Neutrophil (primary cell): ENCODE measurements at regions not wholly inside any gene's neighbourhood (a gene's known extent, or its start where the extent isn't known, plus 50 kb on each side); places are given as distances from the start of the nearest gene placed in this dataset.

Experiments
- H3K27ac ChIP-seq: fragments of 200-600 bp; sonication (generic); 2 replicates; pipeline ENCODE4 v1.5.1; 2016; ENCODE audit warnings: mild to moderate bottlenecking, moderate library complexity
- H3K27me3 ChIP-seq: fragments of 200-600 bp; sonication (generic); 2 replicates; pipeline ENCODE4 v1.6.0; 2016; ENCODE audit warnings: mild to moderate bottlenecking
- H3K36me3 ChIP-seq: fragments of 200-600 bp; sonication (generic); 2 replicates; pipeline ENCODE4 v1.5.1; 2017
- H3K4me1 ChIP-seq, 2 experiments: fragments of 200-600 bp in 1 of 2; sonication (generic) in 1 of 2; 1 replicate in 1 of 2; 2 replicates in 1 of 2; pipeline versions ENCODE4 v1.5.1 to v1.6.1; 2013 to 2016; ENCODE audit warnings: low read depth in 1 of 2, low read length in 1 of 2, mild to moderate bottlenecking in 1 of 2, moderate library complexity in 1 of 2; ENCODE audit not compliant: control insufficient read depth in 1 of 2, insufficient read depth in 1 of 2
- H3K4me3 ChIP-seq, 2 experiments: fragments of 200-600 bp in 1 of 2; sonication (generic) in 1 of 2; 1 replicate in 1 of 2; 2 replicates in 1 of 2; pipeline ENCODE4 v1.5.1; 2013 to 2016; ENCODE audit warnings: low read depth in 1 of 2, low read length in 1 of 2, mild to moderate bottlenecking in 1 of 2, moderate library complexity in 1 of 2
- H3K9me3 ChIP-seq: fragments of 200-600 bp; sonication (generic); 2 replicates; pipeline ENCODE4 v1.5.1; 2016
- CTCF ChIP-seq: fragments of 200-600 bp; sonication (generic); IDR thresholded peaks from 2 replicates; pipeline ENCODE4 v1.5.1; 2016; ENCODE audit warnings: antibody characterized with exemption

GRCh38 chr3:118199044-118199443, 835.6 kb downstream of the IGSF11 start:
- H3K36me3 ChIP-seq = no peaks in the 10 kb centered on the region
- H3K4me3 ChIP-seq = no peak overlapping the region
- H3K4me1 ChIP-seq = no peaks in the 10 kb centered on the region
- no peaks in the 10 kb centered on the region for H3K27me3 ChIP-seq
- no peaks in the 10 kb centered on the region for H3K9me3 ChIP-seq
- no peak overlapping the region for H3K27ac ChIP-seq
- no peak for TF ChIP-seq CTCF

- no peaks in the 10 kb centered on the region for H3K9me3 ChIP-seq
- no peak overlapping the region for H3K4me3 ChIP-seq
- no peak for TF ChIP-seq CTCF
- H3K27ac ChIP-seq = no peak overlapping the region
- no peaks in the 10 kb centered on the region for H3K4me1 ChIP-seq
- no peaks in the 10 kb centered on the region for H3K36me3 ChIP-seq
- H3K27me3 ChIP-seq = no peaks in the 10 kb centered on the region
These were observed 830.5 kb downstream of the IGSF11 start for GRCh38 chr3:118204052-118204656.

- Histone ChIP-seq H3K9me3 (no peaks in the 10 kb centered on the region), H3K4me1 (no peaks in the 10 kb centered on the region), H3K36me3 (no peaks in the 10 kb centered on the region), H3K4me3 (no peak overlapping the region), H3K27ac (no peak overlapping the region), H3K27me3 (no peaks in the 10 kb centered on the region)
- TF ChIP-seq CTCF = no peak
These were observed 827.4 kb downstream of the IGSF11 start for GRCh38 chr3:118207271-118207670.

- no peaks in the 10 kb centered on the region for H3K27me3 ChIP-seq
- H3K4me3 ChIP-seq = no peak overlapping the region
- H3K9me3 ChIP-seq = no peaks in the 10 kb centered on the region
- no peak for TF ChIP-seq CTCF
- H3K36me3 ChIP-seq = no peaks in the 10 kb centered on the region
- no peaks in the 10 kb centered on the region for H3K4me1 ChIP-seq
- H3K27ac ChIP-seq = no peak overlapping the region
These were observed 826.0 kb downstream of the IGSF11 start for GRCh38 chr3:118208642-118209041.

- H3K4me1 ChIP-seq = no peaks in the 10 kb centered on the region
- H3K27ac ChIP-seq = no peak overlapping the region
- no peaks in the 10 kb centered on the region for H3K9me3 ChIP-seq
- H3K27me3 ChIP-seq = no peaks in the 10 kb centered on the region
- no peak for TF ChIP-seq CTCF
- no peak overlapping the region for H3K4me3 ChIP-seq
- no peaks in the 10 kb centered on the region for H3K36me3 ChIP-seq
These were observed 820.8 kb downstream of the IGSF11 start for GRCh38 chr3:118213892-118214291.

GRCh38 chr3:118226206-118226605, 808.4 kb downstream of the IGSF11 start:
- H3K4me1 ChIP-seq = no peaks in the 10 kb centered on the region
- no peaks in the 10 kb centered on the region for H3K27me3 ChIP-seq
- H3K4me3 ChIP-seq = no peak overlapping the region
- no peak for TF ChIP-seq CTCF
- no peaks in the 10 kb centered on the region for H3K9me3 ChIP-seq
- no peak overlapping the region for H3K27ac ChIP-seq
- no peaks in the 10 kb centered on the region for H3K36me3 ChIP-seq
